ENCODE measurements at regions not wholly inside any gene's neighbourhood (a gene's known extent, or its start where the extent isn't known, plus 50 kb on each side); places are given as distances from the start of the nearest gene placed in this dataset.
"Not testable (repeated sequence)": the region's sequence is repeated elsewhere in the genome, so short reads cannot be mapped to it uniquely, and the experiment has no call there.

DNA sequence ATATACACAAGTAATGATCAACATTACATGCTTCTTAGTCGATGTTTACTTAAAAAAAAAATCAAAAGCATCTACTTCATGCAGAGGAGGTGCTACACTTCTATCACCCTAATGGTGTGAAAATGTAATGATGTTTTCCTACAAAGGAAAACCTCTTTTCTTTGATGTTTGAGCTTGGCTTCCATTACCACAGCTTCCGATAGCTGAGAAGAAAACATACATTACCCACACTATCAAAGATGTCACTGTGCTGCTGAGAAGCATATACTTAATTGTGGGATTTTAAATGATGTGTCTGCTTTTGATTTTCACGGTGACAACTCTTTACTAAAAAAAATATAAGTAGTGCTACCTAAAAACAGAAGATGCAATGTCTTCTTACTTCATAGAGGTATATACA lies 200.2 kb upstream of the PHF14 start:
- Mint-ChIP-seq H3K36me3 (ENCODE audit: low read depth) (no peaks in the 10 kb centered on the region), H3K9me3 (no peaks in the 10 kb centered on the region), H3K27ac (no peak overlapping the region), H3K27me3 (no peaks in the 10 kb centered on the region), H3K4me3 (no peak overlapping the region), H3K4me1 (ENCODE audit: low read depth) (no peaks in the 10 kb centered on the region)
- Histone ChIP-seq H3K4me1 (ENCODE audit: insufficient read depth, low read length) (no peaks in the 10 kb centered on the region), H3K27me3 (ENCODE audit: control insufficient read depth in 1 of 2, insufficient read depth in 2 of 2, low read length in 2 of 2) (no peaks in the 10 kb centered on the region), H3K36me3 (ENCODE audit: insufficient read depth, low read length) (no peaks in the 10 kb centered on the region), H3K27ac (ENCODE audit: low read depth in 1 of 2, low read length in 2 of 2) (no peak overlapping the region), H3K4me3 (ENCODE audit: low read length) (no peak overlapping the region), H3K9me3 (ENCODE audit: control insufficient read depth in 1 of 2, insufficient read depth in 1 of 2, low read length in 2 of 2) (no peaks in the 10 kb centered on the region)
- DNase-seq (no peak), ATAC-seq (ENCODE audit: poor library complexity) (no peak)
- intact Hi-C loops (cut with DNase I, micrococcal nuclease) = no loop called here
- ChIA-PET CTCF (no interaction called here), POLR2A (no interaction called here)
- TF ChIP-seq, protein P1, sequence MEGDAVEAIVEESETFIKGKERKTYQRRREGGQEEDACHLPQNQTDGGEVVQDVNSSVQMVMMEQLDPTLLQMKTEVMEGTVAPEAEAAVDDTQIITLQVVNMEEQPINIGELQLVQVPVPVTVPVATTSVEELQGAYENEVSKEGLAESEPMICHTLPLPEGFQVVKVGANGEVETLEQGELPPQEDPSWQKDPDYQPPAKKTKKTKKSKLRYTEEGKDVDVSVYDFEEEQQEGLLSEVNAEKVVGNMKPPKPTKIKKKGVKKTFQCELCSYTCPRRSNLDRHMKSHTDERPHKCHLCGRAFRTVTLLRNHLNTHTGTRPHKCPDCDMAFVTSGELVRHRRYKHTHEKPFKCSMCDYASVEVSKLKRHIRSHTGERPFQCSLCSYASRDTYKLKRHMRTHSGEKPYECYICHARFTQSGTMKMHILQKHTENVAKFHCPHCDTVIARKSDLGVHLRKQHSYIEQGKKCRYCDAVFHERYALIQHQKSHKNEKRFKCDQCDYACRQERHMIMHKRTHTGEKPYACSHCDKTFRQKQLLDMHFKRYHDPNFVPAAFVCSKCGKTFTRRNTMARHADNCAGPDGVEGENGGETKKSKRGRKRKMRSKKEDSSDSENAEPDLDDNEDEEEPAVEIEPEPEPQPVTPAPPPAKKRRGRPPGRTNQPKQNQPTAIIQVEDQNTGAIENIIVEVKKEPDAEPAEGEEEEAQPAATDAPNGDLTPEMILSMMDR (IDR thresholded peaks at IDR 0.05) = no peak

DNA sequence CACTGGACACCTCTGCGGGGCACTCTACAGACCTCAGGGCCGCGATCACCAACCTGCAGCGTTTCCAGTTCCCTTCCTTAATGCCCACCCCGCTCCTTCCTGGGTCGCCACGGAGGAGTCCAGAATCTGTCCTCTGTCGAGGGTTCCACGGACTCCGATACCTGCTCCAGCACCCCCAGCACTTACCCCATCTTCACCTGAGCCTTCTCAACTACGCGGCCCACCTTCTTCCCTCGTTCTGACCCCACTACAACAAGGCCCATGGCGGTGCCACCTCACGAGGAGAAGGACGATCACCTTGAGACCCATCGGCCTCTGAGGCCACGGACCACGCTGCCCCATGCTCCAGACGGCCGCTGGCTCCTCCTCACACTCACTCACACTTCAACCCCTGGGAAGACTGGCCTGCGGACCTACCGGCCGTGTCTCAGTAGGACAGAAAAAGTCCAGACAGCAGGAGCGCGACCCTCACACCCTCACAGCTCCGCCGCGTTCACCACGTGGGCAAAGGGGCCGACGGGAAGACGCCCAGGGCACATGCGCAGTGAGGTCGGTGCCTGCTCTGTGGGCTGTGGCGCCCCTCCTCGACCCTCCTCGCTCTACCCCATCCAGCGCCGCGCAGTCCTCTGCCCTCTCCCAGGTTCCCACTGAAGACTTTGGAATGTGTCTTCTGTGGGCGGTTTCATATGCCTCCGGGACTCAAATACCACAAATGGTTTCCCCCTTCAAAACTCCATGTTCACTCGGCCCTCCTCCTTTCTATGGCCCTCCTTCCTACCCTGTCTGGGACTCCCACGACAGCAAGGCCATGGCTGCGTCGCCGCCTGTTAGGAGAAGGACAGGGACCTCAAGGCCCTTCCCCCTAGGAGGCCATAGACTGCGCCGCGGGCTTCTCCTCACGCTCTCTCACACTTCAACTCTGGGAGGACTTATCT lies 193.9 kb upstream of the PHF14 start:
- H3K36me3 Mint-ChIP-seq (ENCODE audit: low read depth) = no peaks in the 10 kb centered on the region
- no peaks in the 10 kb centered on the region for H3K4me1 Mint-ChIP-seq (ENCODE audit: low read depth)
- ATAC-seq (ENCODE audit: poor library complexity) (no peak), DNase-seq (peak in 1 of 14 experiments; percentile 6)
- Histone ChIP-seq H3K27me3 (ENCODE audit: control insufficient read depth in 1 of 2, insufficient read depth in 2 of 2, low read length in 2 of 2) (no peaks in the 10 kb centered on the region), H3K36me3 (ENCODE audit: insufficient read depth, low read length) (no peaks in the 10 kb centered on the region), H3K9me3 (ENCODE audit: control insufficient read depth in 1 of 2, insufficient read depth in 1 of 2, low read length in 2 of 2) (peaks cover 0 to 13% of the 10 kb centered on the region in 2 experiments), H3K4me1 (ENCODE audit: insufficient read depth, low read length) (no peaks in the 10 kb centered on the region), H3K4me3 (ENCODE audit: low read length) (no peak overlapping the region), H3K27ac (ENCODE audit: low read depth in 1 of 2, low read length in 2 of 2) (no peak overlapping the region)
- CTCF ChIA-PET = no interaction called here
- POLR2A ChIA-PET = no interaction called here
- no peak overlapping the region for H3K4me3 Mint-ChIP-seq
- no peak overlapping the region for H3K27ac Mint-ChIP-seq
- H3K27me3 Mint-ChIP-seq = no peaks in the 10 kb centered on the region
- H3K9me3 Mint-ChIP-seq = no peaks in the 10 kb centered on the region
- intact Hi-C loops (cut with DNase I, micrococcal nuclease) = no loop called here
- TF ChIP-seq, protein P1 (IDR thresholded peaks at IDR 0.05) = no peak

DNA sequence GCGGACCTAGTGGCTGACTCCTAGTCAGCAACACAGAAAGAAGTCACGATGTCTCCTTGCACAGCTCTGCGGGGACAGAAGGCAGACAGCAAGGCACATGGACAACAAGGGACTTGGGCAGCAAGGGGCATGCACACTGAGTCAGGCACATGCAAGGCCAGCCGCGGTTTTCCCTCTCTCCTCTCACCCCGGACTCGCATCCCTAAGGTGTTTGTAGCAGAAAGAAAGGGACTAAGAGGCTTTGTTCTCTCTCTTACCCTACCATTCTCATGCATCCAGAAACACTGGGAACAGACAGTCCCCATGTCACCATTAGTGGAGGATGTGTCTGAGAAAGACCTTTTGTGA lies 193.3 kb upstream of the PHF14 start:
- no peak for DNase-seq
- Mint-ChIP-seq H3K9me3 (no peaks in the 10 kb centered on the region), H3K27ac (no peak overlapping the region), H3K36me3 (ENCODE audit: low read depth) (no peaks in the 10 kb centered on the region), H3K27me3 (no peaks in the 10 kb centered on the region), H3K4me1 (ENCODE audit: low read depth) (no peaks in the 10 kb centered on the region), H3K4me3 (no peak overlapping the region)
- H3K4me1 ChIP-seq (ENCODE audit: insufficient read depth, low read length) = no peaks in the 10 kb centered on the region
- TF ChIP-seq, protein P1 (IDR thresholded peaks at IDR 0.05) = no peak
- ATAC-seq (ENCODE audit: poor library complexity) = no peak
- no peak overlapping the region for H3K4me3 ChIP-seq (ENCODE audit: low read length)
- peaks cover 0 to 13% of the 10 kb centered on the region in 2 experiments for H3K9me3 ChIP-seq (ENCODE audit: control insufficient read depth in 1 of 2, insufficient read depth in 1 of 2, low read length in 2 of 2)
- intact Hi-C loops (cut with DNase I, micrococcal nuclease) = no loop called here
- no peak overlapping the region for H3K27ac ChIP-seq (ENCODE audit: low read depth in 1 of 2, low read length in 2 of 2)
- ChIA-PET POLR2A (no interaction called here), CTCF (no interaction called here)
- no peaks in the 10 kb centered on the region for H3K27me3 ChIP-seq (ENCODE audit: control insufficient read depth in 1 of 2, insufficient read depth in 2 of 2, low read length in 2 of 2)
- H3K36me3 ChIP-seq (ENCODE audit: insufficient read depth, low read length) = no peaks in the 10 kb centered on the region

DNA sequence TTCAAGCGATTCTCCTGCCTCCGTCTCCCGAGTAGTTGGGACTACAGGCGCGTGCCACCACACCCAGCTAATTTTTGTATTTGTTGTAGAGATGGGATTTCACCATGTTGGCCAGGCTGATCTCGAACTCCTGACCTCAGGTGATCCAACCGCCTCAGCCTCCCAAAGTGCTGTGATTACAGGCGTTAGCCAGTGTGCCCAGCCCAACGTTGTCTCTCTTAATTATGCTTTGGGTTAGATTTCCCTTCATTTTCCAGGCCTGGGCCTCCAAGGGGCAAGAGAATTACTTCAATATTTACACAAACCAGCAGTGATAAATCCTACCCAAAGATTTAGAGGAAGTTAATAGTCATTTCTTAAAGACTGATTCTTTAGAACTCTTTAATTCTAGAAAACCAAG lies 186.7 kb upstream of the PHF14 start:
- H3K4me1 ChIP-seq (ENCODE audit: insufficient read depth, low read length); H3K9me3 Mint-ChIP-seq; H3K36me3 ChIP-seq (ENCODE audit: insufficient read depth, low read length); H3K4me3 Mint-ChIP-seq; H3K9me3 ChIP-seq (ENCODE audit: control insufficient read depth in 1 of 2, insufficient read depth in 1 of 2, low read length in 2 of 2); CTCF ChIA-PET; intact Hi-C loops (cut with DNase I, micrococcal nuclease); H3K4me3 ChIP-seq (ENCODE audit: low read length); H3K4me1 Mint-ChIP-seq (ENCODE audit: low read depth); POLR2A ChIA-PET; H3K27me3 ChIP-seq (ENCODE audit: control insufficient read depth in 1 of 2, insufficient read depth in 2 of 2, low read length in 2 of 2); H3K27me3 Mint-ChIP-seq; H3K36me3 Mint-ChIP-seq (ENCODE audit: low read depth); ATAC-seq (ENCODE audit: poor library complexity); H3K27ac ChIP-seq (ENCODE audit: low read depth in 1 of 2, low read length in 2 of 2); DNase-seq; H3K27ac Mint-ChIP-seq: not testable (repeated sequence)
